ENCODE measurements at regions not wholly inside any gene's neighbourhood (a gene's known extent, or its start where the extent isn't known, plus 50 kb on each side); places are given as distances from the start of the nearest gene placed in this dataset.
"Not testable (repeated sequence)": the region's sequence is repeated elsewhere in the genome, so short reads cannot be mapped to it uniquely, and the experiment has no call there.

DNA sequence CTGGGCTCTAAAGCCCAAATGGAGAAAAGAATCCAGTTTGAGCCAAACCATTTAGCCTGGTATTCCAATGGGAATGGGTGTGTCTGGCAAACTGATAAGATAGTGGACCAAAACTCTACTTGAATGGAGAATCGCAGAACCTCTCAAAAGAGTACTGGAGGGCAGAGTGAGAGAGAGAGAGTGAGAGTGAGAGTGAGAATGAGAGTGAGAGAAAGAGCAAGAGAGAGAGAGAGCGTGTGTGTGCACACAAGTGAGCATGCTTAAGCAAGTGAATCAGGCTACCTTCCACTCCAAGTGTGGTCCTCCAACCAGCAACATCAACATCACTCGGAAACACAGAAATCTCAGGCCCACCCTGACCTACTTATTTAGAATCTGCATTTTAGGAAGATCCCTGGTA, 58.8 kb downstream of the UQCRFS1 start:
- no peak for DNase-seq

- DNase-seq, result no peak
Observed at GRCh38 chr19:29145756-29146155, 67.2 kb downstream of the UQCRFS1 start.

DNA sequence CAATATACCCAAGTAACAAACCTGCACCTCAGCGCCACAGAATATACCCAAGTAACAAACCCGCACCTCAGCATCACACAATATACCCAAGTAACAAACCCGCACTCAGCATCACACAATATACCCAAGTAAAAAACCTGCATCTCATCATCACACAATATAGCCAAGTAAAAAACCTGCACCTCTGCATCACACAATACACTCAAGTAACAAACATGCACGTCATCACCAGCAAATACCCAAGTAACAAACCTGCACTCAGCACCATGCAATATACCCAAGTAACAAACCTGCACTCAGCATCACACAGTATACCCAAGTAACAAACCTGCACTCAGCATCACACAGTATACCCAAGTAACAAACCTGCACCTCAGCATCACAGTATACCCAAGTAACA, 69.8 kb downstream of the UQCRFS1 start:
- DNase-seq, result no peak

DNA sequence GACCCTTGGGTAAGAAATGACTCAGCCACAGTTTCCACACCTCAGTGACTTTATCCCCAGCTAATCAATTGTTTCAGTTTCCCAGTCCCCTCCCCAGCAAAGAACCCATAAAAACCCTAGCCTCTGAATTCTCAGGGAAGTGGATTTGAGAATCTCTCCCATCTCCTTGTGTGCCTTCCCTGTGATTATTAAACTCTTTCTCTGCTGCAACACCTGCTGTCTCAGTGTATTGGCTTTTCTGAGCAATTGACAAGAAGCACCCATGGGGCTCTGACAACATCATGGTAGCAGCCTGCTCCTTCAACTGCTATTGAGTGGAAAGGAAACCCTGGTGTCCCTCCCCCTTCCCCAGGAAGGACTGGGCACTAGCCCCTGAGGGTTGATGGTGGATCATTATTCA, 73.7 kb downstream of the UQCRFS1 start:
- no peak for DNase-seq

- not testable (repeated sequence) for DNase-seq
Observed at GRCh38 chr19:29138206-29138605, 74.7 kb downstream of the UQCRFS1 start.

GRCh38 chr19:29131456-29131855, 81.5 kb downstream of the UQCRFS1 start:
- no peak for DNase-seq

DNA sequence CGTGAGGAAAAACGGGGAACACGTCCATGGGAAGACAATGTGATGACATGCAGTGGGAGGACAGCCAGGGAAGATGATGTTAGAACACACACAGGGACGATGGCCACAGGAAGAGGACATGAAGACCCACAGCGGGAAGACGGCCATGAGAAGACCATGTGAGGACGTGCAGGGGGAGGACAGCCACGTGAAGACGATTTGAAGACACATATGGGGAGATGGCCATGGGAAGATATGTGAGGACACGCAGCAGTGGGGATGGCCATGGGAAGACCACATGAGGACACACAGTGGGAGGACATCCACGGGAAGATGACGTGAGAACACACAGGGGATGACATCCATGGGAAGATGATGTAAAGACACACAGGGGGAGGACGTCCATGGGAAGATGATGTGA, 83.8 kb downstream of the UQCRFS1 start:
- no peak for DNase-seq

GRCh38 chr19:29128203-29128602, 84.7 kb downstream of the UQCRFS1 start:
- DNase-seq, result no peak

DNA sequence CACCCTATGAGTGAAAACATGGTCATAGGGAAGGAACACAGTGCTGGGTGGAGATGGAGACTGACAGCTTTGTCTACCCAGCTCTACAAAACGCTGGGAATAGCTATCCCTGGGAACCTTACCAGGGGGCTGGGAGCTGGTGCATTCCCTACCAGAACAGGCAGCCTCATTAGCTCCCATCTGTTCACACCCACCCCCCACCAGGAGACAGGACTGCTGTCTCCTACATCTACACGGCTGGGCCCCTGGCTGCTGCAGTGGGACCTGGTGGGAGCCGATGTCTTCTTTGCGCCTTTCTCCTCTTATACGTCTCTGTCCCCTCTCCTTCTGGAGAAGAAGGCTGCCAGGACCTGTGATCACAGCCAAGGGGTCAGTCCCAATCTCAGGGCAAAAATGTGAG, 90.8 kb downstream of the UQCRFS1 start:
- DNase-seq, result no peak

DNA sequence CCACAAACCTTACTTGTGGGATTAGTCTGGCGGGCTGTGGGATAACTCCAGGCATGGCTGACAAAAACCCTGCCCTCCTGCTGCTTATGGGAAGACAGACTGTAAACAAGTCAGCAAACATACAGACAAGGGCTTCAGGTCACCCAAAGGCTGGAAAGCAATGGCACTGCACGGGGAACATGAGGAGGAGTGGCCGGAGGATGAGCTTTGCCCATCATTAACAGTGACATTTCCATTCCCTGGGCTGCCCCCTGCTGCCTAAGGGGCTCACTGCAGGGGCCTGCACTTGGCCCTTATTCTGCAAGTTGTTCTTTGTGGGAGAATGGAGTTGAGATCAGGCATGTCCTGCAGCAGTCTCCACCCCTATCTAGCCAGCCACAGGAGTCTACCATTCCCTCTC, 91.3 kb downstream of the UQCRFS1 start:
- no peak for DNase-seq

- no peak for DNase-seq
Observed at GRCh38 chr19:29120466-29120865, 92.5 kb downstream of the UQCRFS1 start.

GRCh38 chr19:29119590-29119989, 93.4 kb downstream of the UQCRFS1 start:
- DNase-seq, result no peak

- no peak for DNase-seq
Observed at GRCh38 chr19:29118389-29118788, 94.6 kb downstream of the UQCRFS1 start.

- DNase-seq, result no peak
Observed at GRCh38 chr19:29117926-29118325, 95.0 kb downstream of the UQCRFS1 start.

GRCh38 chr19:29115181-29115580, 97.8 kb downstream of the UQCRFS1 start:
- DNase-seq, result no peak

GRCh38 chr19:29113838-29114237, 99.1 kb downstream of the UQCRFS1 start:
- DNase-seq, result no peak

GRCh38 chr19:29111576-29111975, 101.4 kb downstream of the UQCRFS1 start:
- no peak for DNase-seq

DNA sequence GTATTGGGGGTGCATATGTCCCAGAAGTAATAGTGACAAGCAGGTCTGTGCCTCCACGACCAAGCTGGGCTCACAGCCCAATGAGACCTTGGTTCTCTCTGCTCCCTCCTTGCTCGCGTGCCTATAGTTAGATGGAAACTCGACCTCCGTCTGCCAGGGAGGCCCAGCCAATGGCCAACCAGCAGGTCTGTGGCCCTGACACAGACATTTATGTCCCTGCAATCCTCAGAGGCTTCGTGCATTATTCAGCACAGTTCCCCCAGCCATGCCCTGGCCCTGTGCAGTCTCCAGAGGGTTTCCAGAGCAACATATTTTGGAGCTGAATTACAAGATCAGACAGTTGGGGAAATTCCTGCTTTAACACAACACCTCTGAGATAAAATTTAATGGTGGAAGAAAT, 105.1 kb downstream of the UQCRFS1 start:
- no peak for DNase-seq

GRCh38 chr19:29106346-29106885, 106.5 kb downstream of the UQCRFS1 start:
- DNase-seq, result no peak

- DNase-seq, result no peak
Observed at GRCh38 chr19:29105629-29106292, 107.2 kb downstream of the UQCRFS1 start.

DNA sequence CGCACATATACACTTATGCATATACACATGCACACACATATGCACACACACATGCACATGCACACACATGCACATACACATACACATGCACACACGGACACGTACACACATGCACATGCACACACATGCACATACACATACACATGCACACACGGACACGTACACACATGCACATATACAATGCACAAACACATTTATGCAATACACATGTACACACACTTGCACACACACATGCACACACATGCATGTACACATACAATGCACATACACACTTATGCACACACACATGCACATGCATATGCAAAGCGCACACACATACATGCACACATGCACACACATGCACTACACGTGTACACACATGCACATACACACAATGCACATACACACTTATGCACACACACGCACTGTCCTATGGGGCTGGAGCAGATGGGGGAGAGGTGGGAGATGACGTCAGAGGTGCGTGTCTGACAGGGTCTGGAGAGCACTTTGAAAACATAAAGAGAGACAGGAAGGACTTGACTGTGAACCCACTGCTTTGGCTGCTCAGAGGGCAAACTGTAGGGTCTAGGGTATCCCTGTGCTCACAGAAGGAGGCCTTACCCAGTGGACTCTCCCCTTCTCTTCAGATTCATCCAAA, 108.2 kb downstream of the UQCRFS1 start:
- no peak for DNase-seq

- no peak for DNase-seq
Observed at GRCh38 chr19:29098863-29099481, 114.0 kb downstream of the UQCRFS1 start.

- no peak for DNase-seq
Observed at GRCh38 chr19:29098091-29098490, 114.9 kb downstream of the UQCRFS1 start.

DNA sequence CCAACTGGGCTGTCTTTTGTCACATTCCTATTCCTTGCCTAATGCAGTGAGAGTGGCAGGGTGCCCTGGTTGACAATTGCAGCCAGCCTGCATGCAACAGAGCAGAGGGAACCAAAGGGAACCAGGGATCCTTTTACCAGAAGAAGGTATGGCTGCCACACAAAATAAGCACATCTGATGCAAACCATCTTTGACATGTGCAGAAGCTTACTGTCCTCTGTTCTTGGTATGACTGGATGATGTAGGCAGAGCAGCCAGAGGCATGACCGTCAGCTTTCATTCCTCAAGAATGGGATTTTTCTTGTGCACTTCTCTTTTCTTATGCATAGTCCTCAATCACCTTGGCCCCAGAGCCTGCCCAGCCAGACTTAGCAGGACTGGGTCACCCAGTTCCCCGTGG, 116.1 kb downstream of the UQCRFS1 start:
- DNase-seq, result no peak

Data from SHP77 (cell line).